ENCODE measurements at regions not wholly inside any gene's neighbourhood (a gene's known extent, or its start where the extent isn't known, plus 50 kb on each side); places are given as distances from the start of the nearest gene placed in this dataset.

- TF ChIP-seq EZH2 (IDR thresholded peaks at IDR 0.05; ENCODE audit: borderline replicate concordance, low read depth, low read length, severe bottlenecking) (no peak), CTCF (IDR thresholded peaks at IDR 0.05; ENCODE audit: borderline replicate concordance, extremely low read depth, low read length, poor library complexity, severe bottlenecking) (no peak)
Measured at GRCh38 chr18:51757255-51757924, 559.9 kb upstream of the MEX3C start.
